ENCODE measurements at regions not wholly inside any gene's neighbourhood (a gene's known extent, or its start where the extent isn't known, plus 50 kb on each side); places are given as distances from the start of the nearest gene placed in this dataset.

DNA sequence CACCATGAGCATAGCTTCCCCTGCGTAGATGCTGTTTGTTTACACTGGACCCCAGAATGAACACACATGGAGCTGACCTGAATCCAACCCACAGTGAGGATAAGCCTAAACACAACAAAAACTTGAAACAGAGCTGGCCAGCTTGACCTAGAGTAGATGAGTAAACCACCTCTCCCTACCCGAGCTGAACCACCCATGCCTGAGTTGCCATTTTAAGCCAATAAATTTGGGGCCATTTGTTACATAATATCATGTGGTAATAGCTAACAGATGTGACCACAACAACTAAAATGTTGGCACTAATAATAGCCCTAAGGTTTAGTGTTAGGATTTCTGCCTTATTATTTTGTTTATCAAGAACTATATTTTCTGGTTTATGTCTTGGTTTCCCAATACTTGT, 103.2 kb upstream of the GRIK2 start:
- TF ChIP-seq POLR2AphosphoS5 (IDR thresholded peaks at IDR 0.05) (no peak), POLR2A (IDR thresholded peaks at IDR 0.05) (no peak), CTCF (IDR thresholded peaks at IDR 0.05 in 8 of 11, conservative IDR thresholded peaks at IDR 0.05 in 3 of 11) (no peak)
- Histone ChIP-seq H3K4me3 (no peak overlapping the region), H3K9me3 (peaks cover 0 to 15% (median 14%) of the 10 kb centered on the region in 8 donors), H3K36me3 (no peaks in the 10 kb centered on the region), H3K27me3 (replicated peaks in 1 of 7) (no peaks in the 10 kb centered on the region), H3K27ac (no peak overlapping the region), H3K4me1 (no peaks in the 10 kb centered on the region)
- DNase-seq = no peak
- intact Hi-C loops (cut with DNase I; ENCODE audit: low total_unique reads) = no loop called here
- 70 to 88% (median 77%) methylated on average over 2 of the region's 2 CpGs for WGBS, 5 donors

- no peaks in the 10 kb centered on the region for H3K27me3 ChIP-seq (replicated peaks in 1 of 7)
- peaks cover 0 to 15% (median 14%) of the 10 kb centered on the region in 8 donors for H3K9me3 ChIP-seq
- intact Hi-C loops (cut with DNase I; ENCODE audit: low total_unique reads) = no loop called here
- H3K27ac ChIP-seq = no peak overlapping the region
- H3K4me1 ChIP-seq = no peaks in the 10 kb centered on the region
- no peaks in the 10 kb centered on the region for H3K36me3 ChIP-seq
- H3K4me3 ChIP-seq = no peak overlapping the region
- 72 to 86% (median 77%) methylated on average over 5 of the region's 5 CpGs for WGBS, 5 donors
- DNase-seq = no peak
- TF ChIP-seq CTCF (IDR thresholded peaks at IDR 0.05 in 8 of 11, conservative IDR thresholded peaks at IDR 0.05 in 3 of 11) (no peak), POLR2AphosphoS5 (IDR thresholded peaks at IDR 0.05) (no peak), POLR2A (IDR thresholded peaks at IDR 0.05) (no peak)
These were observed 99.4 kb upstream of the GRIK2 start for GRCh38 chr6:101294051-101294638.

DNA sequence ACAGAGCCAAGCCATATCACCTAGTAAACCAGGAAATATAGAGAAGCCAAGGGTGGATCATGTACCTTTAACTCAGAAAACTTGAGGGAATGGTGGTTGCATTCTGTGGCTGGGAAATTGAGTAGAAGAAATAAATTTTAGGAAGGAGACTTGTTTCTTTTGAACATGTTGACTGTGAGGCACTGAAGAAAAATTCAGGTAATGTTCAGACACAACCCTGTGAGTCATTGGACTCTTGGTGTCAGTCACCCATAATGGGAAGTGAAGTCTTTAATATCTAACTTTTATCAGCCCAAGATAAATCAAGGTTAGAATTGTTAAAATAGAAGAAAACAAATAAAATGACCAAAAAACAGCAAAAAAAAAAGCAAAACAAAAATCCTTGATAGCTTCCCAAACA, 98.8 kb upstream of the GRIK2 start:
- H3K9me3 ChIP-seq = peaks cover 0 to 15% (median 14%) of the 10 kb centered on the region in 8 donors
- H3K4me1 ChIP-seq = no peaks in the 10 kb centered on the region
- H3K4me3 ChIP-seq = no peak overlapping the region
- H3K27me3 ChIP-seq (replicated peaks in 1 of 7) = no peaks in the 10 kb centered on the region
- intact Hi-C loops (cut with DNase I; ENCODE audit: low total_unique reads) = no loop called here
- TF ChIP-seq POLR2AphosphoS5 (IDR thresholded peaks at IDR 0.05) = no peak
- TF ChIP-seq POLR2A (IDR thresholded peaks at IDR 0.05) = no peak
- no peak for TF ChIP-seq CTCF (IDR thresholded peaks at IDR 0.05 in 8 of 11, conservative IDR thresholded peaks at IDR 0.05 in 3 of 11)
- no peak for DNase-seq
- H3K36me3 ChIP-seq = no peaks in the 10 kb centered on the region
- no peak overlapping the region for H3K27ac ChIP-seq

DNA sequence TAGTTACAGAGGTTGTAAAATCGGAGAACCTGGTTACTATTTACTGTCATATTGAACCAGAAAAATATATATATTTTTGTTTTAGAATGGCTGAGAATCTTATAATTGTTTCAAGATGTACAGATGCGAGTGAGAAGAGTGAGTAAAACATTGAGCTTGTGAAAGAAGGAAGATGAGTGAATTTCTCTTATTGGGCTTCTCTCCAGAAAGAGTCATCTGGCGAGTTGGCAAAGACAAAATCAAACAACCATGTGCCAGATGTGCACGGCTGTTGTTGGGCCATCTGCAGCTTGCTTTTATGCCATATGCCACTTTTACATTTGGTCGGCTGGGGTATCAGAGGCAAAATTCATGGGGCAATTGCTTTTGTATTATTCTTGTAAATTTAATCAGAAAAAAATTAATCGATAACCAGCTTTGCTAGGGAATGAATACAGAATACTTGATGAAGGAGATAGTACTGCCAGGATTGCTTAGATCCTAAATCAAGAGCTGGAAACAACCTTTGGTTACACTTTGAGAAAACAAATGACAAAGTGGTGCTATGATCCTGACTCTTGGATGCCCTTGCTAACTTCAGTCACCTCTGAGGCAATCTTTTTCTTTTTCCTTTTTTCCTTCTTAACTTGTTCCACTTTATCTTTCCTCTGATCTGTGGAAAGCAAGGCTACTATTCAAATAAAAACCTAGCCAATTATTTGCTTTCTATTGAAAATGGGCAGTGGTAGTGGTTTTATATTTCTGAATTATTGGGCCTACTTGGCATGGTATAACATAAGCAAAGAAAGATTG, 97.1 kb upstream of the GRIK2 start:
- Histone ChIP-seq H3K27me3 (replicated peaks in 1 of 7) (no peaks in the 10 kb centered on the region), H3K27ac (no peak overlapping the region), H3K4me1 (no peaks in the 10 kb centered on the region), H3K4me3 (no peak overlapping the region), H3K9me3 (peaks cover 0 to 15% (median 14%) of the 10 kb centered on the region in 8 donors), H3K36me3 (no peaks in the 10 kb centered on the region)
- TF ChIP-seq POLR2A (IDR thresholded peaks at IDR 0.05) = no peak
- no peak for TF ChIP-seq CTCF (IDR thresholded peaks at IDR 0.05 in 8 of 11, conservative IDR thresholded peaks at IDR 0.05 in 3 of 11)
- 74 to 81% (median 78%) methylated on average over 6 of the region's 6 CpGs for WGBS, 5 donors
- no peak for DNase-seq
- intact Hi-C loops (cut with DNase I; ENCODE audit: low total_unique reads) = no loop called here
